ENCODE measurements at regions not wholly inside any gene's neighbourhood (a gene's known extent, or its start where the extent isn't known, plus 50 kb on each side); places are given as distances from the start of the nearest gene placed in this dataset.

GRCh38 chr18:5049124-5049523, 147.9 kb downstream of the AKAIN1 start:
- no peak for TF ChIP-seq CTCF (IDR thresholded peaks at IDR 0.05)
- TF ChIP-seq POLR2A (IDR thresholded peaks at IDR 0.05): no peak
